ENCODE measurements at regions not wholly inside any gene's neighbourhood (a gene's known extent, or its start where the extent isn't known, plus 50 kb on each side); places are given as distances from the start of the nearest gene placed in this dataset.

DNA sequence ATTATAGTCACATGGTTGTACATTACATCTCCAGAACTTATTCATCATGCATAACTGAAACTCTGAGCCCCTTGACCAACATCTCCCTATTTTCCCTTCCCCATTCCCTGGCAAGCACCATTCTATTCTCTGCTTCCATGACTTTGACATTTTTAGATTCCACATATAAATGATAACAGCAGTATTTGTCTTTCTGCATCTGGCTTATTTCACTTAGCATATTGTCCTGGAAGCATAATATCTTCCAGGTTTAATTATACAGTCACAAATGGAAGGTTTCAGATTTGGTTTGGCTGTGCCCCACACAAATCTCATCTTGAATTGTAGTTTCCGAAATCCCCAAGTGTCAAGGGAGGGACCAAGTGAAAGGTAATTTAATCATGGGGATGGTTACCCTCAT is 626.9 kb upstream of the PKDCC start:
- Histone ChIP-seq H3K9me3 (ENCODE audit: control insufficient read depth, insufficient read depth, low read length) (no peaks in the 10 kb centered on the region), H3K36me3 (ENCODE audit: insufficient read depth, low read length) (no peaks in the 10 kb centered on the region), H3K4me1 (ENCODE audit: insufficient read depth, low read length) (no peaks in the 10 kb centered on the region), H3K9ac (ENCODE audit: low read depth, low read length) (no peak overlapping the region)

DNA sequence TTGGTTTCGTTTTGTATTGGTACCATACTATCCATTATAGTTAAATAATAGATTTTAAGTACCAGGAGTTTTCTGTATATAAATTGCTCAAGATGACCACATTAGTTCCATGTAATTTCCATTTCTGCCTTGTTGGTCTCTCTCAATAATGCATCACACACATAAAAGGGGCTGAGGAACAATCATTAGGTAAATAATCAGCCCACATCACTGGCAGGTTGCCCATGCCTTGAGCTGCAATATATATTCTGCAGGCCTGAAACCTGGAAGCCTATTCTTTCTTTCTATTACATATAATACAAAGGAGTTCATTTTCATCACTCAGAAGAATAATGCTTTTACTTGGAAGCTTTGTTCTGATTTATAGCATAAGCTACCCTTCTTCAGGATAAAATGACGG is 616.1 kb upstream of the PKDCC start:
- Histone ChIP-seq H3K36me3 (ENCODE audit: insufficient read depth, low read length) (no peaks in the 10 kb centered on the region), H3K9ac (ENCODE audit: low read depth, low read length) (no peak overlapping the region), H3K4me1 (ENCODE audit: insufficient read depth, low read length) (no peaks in the 10 kb centered on the region)

DNA sequence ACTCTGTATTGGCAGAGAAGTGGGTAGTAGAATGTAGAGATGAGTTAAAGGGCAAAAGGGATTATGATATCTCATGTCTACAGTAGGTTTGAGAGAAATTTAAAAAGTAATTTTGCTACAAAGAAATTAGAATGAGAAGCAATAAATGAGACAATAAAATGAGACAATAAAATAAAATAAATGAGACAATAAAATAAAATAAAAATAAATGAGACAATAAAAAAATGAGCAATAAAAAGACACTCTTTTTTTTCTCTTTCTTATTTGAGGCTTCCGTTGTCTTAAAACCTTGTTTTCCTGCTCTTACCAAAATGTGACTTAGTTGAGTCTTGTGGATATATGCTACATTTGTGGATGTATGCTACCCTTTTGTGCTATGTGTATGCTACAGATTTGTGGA is 615.4 kb upstream of the PKDCC start:
- H3K4me1 ChIP-seq (ENCODE audit: insufficient read depth, low read length), result no peaks in the 10 kb centered on the region
- no peak overlapping the region for H3K9ac ChIP-seq (ENCODE audit: low read depth, low read length)
- H3K36me3 ChIP-seq (ENCODE audit: insufficient read depth, low read length), result no peaks in the 10 kb centered on the region
- no peaks in the 10 kb centered on the region for H3K9me3 ChIP-seq (ENCODE audit: control insufficient read depth, insufficient read depth, low read length)

More for the DNA sequence above, 616.1 kb upstream of the PKDCC start:
- no peaks in the 10 kb centered on the region for H3K9me3 ChIP-seq (ENCODE audit: control insufficient read depth, insufficient read depth, low read length)

DNA sequence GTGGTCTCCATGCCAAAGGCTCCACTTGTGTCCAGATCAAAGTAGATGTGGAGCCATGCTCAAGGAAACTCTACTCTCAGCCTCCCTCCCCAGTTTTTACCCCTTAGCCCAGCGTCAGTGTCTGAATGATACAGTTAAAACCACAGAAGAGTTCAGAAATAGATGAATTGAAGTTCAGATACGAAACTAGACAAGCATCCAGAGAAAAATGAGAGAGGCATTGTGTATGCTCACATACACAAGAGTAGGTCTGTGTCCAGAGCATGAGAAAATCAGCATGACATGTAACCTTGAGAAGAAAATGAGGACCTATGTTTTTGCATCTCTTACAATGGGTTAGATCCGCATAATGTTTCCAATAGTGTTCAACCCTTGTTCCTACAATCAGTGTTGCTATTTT is 612.8 kb upstream of the PKDCC start:
- Histone ChIP-seq H3K9ac (ENCODE audit: low read depth, low read length) (no peak overlapping the region), H3K36me3 (ENCODE audit: insufficient read depth, low read length) (no peaks in the 10 kb centered on the region), H3K9me3 (ENCODE audit: control insufficient read depth, insufficient read depth, low read length) (no peaks in the 10 kb centered on the region), H3K4me1 (ENCODE audit: insufficient read depth, low read length) (no peaks in the 10 kb centered on the region)

DNA sequence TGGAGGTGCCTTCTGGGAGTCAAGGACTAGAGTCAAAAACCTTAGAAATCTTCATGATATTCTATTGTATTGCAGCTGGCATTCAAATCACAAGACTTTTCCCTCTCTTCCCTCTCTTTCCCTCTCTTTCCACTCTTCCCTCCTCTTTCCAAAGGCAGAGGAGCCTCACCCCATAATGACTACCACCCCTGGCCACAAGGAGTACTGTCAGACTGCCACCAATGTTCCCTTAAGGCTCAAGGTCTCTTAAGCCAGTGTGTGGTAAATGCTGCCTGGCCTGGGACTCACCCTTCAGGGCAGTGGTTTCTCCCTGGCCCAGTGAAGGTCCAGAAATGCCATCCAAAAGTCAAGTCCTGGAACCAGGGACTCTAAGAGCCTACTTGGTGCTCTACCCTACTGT is 605.9 kb upstream of the PKDCC start:
- Histone ChIP-seq H3K4me1 (ENCODE audit: insufficient read depth, low read length) (no peaks in the 10 kb centered on the region), H3K36me3 (ENCODE audit: insufficient read depth, low read length) (no peaks in the 10 kb centered on the region), H3K9ac (ENCODE audit: low read depth, low read length) (no peak overlapping the region), H3K9me3 (ENCODE audit: control insufficient read depth, insufficient read depth, low read length) (no peaks in the 10 kb centered on the region)

DNA sequence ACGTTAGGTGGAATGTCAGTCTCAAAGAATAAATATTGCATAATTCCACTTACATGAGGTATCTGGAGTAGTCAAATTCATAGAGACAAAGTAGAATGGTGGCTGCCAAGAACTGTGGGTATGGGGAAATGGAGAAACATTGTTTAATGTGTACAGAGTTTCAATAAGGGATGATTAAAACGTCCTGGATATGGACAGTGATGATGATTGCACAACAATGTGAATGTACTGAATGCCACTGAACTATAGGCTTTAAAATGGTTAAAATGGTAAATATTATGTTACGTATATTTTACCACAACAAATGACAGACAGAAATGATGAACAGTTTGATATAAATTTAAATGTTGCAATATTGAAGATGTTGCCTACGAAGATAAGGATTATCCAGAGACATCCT is 602.0 kb upstream of the PKDCC start:
- H3K9me3 ChIP-seq (ENCODE audit: control insufficient read depth, insufficient read depth, low read length), result no peaks in the 10 kb centered on the region
- H3K36me3 ChIP-seq (ENCODE audit: insufficient read depth, low read length), result no peaks in the 10 kb centered on the region
- H3K4me1 ChIP-seq (ENCODE audit: insufficient read depth, low read length), result no peaks in the 10 kb centered on the region
- H3K9ac ChIP-seq (ENCODE audit: low read depth, low read length), result no peak overlapping the region

DNA sequence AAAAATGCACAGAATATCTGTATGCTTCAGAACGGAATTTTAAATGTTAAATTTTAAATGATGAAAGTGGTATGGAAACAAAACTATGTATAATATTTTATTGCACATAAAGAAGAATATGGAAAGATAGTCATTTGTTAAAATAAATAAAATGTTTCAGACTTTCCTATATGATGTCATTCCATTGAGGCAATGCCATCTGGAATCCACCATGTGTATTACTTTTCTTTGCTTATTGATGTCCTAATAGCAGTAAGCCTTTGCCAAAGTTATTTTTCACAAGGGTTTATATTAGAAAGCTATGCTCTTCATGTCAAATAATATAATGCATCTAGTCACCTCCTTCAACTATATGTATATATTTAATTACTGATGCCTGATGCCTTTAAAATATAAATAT is 601.6 kb upstream of the PKDCC start:
- Histone ChIP-seq H3K4me1 (ENCODE audit: insufficient read depth, low read length) (no peaks in the 10 kb centered on the region), H3K9ac (ENCODE audit: low read depth, low read length) (no peak overlapping the region), H3K9me3 (ENCODE audit: control insufficient read depth, insufficient read depth, low read length) (no peaks in the 10 kb centered on the region), H3K36me3 (ENCODE audit: insufficient read depth, low read length) (no peaks in the 10 kb centered on the region)

DNA sequence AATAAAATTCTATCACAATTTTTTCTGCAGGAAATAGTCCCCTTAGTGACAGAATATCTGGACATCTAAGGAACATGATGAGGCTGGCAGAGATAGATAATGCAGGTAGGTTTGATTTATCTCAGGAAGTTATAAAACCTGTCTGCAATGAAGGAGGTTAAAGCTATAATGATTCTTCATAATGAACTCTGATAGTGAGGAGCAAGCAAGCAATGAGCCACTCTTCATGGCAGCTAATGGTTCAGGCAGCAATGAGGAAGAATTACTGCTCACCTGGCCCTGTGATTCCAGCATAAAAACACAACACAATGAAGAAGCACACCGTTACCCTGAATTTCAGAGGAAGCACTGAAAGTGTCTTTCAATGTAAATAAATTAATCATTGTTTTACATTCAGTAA is 599.6 kb upstream of the PKDCC start:
- no peaks in the 10 kb centered on the region for H3K4me1 ChIP-seq (ENCODE audit: insufficient read depth, low read length)
- H3K36me3 ChIP-seq (ENCODE audit: insufficient read depth, low read length), result no peaks in the 10 kb centered on the region
- H3K9me3 ChIP-seq (ENCODE audit: control insufficient read depth, insufficient read depth, low read length), result no peaks in the 10 kb centered on the region
- no peak overlapping the region for H3K9ac ChIP-seq (ENCODE audit: low read depth, low read length)

DNA sequence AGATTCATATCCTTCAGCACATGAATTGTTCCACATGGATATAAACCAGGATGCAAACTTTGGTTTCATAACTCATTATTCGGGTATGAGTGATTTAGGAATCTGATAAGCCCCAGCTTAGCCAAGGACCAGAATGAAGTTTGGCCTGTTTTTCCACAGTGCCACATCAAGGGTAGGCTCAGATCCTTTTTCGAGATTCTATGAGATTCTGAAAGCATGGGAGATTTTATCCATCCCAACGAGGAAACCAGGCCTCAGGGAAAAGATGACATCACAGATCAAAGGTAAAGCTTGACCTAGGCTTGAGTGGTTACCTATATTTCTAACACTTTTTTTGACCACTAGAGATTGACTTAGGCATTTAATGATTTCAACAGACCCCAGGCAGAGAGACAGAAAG is 590.8 kb upstream of the PKDCC start:
- Histone ChIP-seq H3K9ac (ENCODE audit: low read depth, low read length) (no peak overlapping the region), H3K9me3 (ENCODE audit: control insufficient read depth, insufficient read depth, low read length) (no peaks in the 10 kb centered on the region), H3K4me1 (ENCODE audit: insufficient read depth, low read length) (no peaks in the 10 kb centered on the region), H3K36me3 (ENCODE audit: insufficient read depth, low read length) (no peaks in the 10 kb centered on the region)

DNA sequence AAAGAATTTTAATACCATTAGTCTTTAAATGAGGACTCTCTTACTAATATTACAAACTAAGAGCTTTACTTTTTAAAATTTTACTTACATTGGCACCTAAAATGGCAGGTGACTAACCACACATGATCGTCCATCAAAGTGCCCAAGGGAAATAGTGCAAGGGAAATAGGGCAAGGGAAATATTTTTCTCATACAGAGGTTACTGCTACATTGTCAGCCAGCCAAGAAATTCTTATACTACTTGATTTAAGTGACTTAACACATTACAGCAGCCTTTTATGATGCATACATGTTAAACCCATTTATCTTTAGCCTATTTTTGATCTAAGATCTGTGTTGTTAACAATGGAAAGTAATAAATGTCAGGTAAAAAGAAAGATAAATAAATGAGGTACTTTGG is 587.2 kb upstream of the PKDCC start:
- H3K9ac ChIP-seq (ENCODE audit: low read depth, low read length), result no peak overlapping the region
- H3K4me1 ChIP-seq (ENCODE audit: insufficient read depth, low read length), result no peaks in the 10 kb centered on the region
- no peaks in the 10 kb centered on the region for H3K36me3 ChIP-seq (ENCODE audit: insufficient read depth, low read length)
- H3K9me3 ChIP-seq (ENCODE audit: control insufficient read depth, insufficient read depth, low read length), result no peaks in the 10 kb centered on the region

DNA sequence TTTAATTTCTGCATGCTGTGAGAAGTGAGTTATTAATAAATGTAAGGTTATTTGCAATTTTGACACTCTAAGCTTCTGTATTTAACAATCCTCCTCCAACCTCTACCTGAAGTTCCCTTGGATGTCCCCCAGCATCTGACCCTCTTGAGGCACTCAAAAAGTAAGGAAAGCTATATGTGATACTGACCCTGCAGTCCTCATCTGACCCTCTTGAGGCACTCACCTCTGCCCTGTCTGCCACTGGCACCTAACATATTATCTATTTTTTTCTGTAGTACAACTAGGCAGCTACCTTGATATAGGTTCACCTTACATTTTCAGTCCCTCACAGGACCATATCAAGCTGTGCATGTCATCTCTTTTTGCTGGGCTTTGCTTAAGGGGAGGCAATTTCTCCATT is 583.4 kb upstream of the PKDCC start:
- no peaks in the 10 kb centered on the region for H3K4me1 ChIP-seq (ENCODE audit: insufficient read depth, low read length)
- H3K36me3 ChIP-seq (ENCODE audit: insufficient read depth, low read length), result no peaks in the 10 kb centered on the region
- no peak overlapping the region for H3K9ac ChIP-seq (ENCODE audit: low read depth, low read length)
- H3K9me3 ChIP-seq (ENCODE audit: control insufficient read depth, insufficient read depth, low read length), result no peaks in the 10 kb centered on the region

DNA sequence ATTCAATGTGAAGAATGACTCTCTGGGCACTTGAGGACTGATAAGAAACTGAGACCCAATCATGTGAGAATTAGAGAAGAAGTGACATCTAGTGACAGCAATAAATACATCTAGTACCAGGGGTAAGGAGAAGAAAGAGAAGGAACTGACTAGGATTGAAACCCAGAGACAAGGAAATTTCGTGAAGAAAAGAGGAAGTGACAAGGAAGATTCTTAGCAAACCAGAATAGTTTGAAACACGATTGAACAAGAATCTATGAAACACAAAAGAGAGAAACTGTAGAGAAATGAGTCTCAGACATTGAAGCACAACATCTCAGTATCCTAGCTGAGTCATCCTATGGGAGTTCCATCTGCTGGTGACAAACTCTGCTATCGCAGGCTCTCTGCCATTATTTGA is 571.9 kb upstream of the PKDCC start:
- peaks cover 7% of the 10 kb centered on the region; the same call in 1 of the 2 replicates for H3K9me3 ChIP-seq (ENCODE audit: control insufficient read depth, insufficient read depth, low read length)

DNA sequence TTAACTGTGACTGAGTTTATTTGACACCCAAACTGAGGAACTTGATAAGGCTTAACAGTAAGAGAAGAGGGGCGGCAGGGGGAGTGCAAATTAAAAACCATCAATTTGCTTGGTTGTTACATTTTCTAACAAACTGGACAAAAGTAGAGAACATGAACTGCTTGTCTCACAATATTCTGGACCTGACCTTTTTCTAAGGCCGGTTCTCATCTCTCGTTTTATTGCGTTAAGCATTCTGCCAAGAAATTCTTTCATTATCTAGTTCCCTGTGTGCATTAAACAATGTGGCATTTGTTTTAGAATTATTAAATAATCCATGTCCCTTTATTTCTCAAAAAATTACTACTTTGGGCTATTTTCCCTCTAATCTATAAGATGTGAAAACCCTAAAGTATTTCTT is 565.2 kb upstream of the PKDCC start:
- H3K9ac ChIP-seq (ENCODE audit: low read depth, low read length), result no peak overlapping the region
- H3K4me1 ChIP-seq (ENCODE audit: insufficient read depth, low read length), result no peaks in the 10 kb centered on the region
- no peaks in the 10 kb centered on the region for H3K9me3 ChIP-seq (ENCODE audit: control insufficient read depth, insufficient read depth, low read length)
- no peaks in the 10 kb centered on the region for H3K36me3 ChIP-seq (ENCODE audit: insufficient read depth, low read length)

More for the DNA sequence above, 571.9 kb upstream of the PKDCC start:
- Histone ChIP-seq H3K9ac (ENCODE audit: low read depth, low read length) (no peak overlapping the region), H3K4me1 (ENCODE audit: insufficient read depth, low read length) (no peaks in the 10 kb centered on the region), H3K36me3 (ENCODE audit: insufficient read depth, low read length) (no peaks in the 10 kb centered on the region)

DNA sequence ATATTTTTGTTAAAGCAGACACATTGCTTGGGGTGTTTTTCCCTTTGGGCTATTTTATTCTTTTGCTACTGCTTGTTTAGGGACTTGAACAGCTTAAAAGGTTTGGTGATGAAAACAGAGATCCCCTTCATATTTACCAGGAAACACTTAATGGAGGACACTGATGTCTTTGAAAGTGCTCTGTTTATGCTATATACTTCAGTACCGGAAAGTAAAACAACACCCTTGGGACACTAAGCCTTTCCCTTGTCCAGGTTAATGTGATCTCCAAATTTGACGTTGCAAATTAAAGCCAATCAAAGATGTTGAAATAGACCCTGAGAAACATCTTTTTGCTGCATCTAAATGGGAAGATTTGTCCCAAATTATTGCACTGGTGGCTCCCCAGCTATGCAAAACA is 564.6 kb upstream of the PKDCC start:
- H3K9ac ChIP-seq (ENCODE audit: low read depth, low read length), result no peak overlapping the region
- H3K9me3 ChIP-seq (ENCODE audit: control insufficient read depth, insufficient read depth, low read length), result no peaks in the 10 kb centered on the region
- no peaks in the 10 kb centered on the region for H3K4me1 ChIP-seq (ENCODE audit: insufficient read depth, low read length)
- no peaks in the 10 kb centered on the region for H3K36me3 ChIP-seq (ENCODE audit: insufficient read depth, low read length)

DNA sequence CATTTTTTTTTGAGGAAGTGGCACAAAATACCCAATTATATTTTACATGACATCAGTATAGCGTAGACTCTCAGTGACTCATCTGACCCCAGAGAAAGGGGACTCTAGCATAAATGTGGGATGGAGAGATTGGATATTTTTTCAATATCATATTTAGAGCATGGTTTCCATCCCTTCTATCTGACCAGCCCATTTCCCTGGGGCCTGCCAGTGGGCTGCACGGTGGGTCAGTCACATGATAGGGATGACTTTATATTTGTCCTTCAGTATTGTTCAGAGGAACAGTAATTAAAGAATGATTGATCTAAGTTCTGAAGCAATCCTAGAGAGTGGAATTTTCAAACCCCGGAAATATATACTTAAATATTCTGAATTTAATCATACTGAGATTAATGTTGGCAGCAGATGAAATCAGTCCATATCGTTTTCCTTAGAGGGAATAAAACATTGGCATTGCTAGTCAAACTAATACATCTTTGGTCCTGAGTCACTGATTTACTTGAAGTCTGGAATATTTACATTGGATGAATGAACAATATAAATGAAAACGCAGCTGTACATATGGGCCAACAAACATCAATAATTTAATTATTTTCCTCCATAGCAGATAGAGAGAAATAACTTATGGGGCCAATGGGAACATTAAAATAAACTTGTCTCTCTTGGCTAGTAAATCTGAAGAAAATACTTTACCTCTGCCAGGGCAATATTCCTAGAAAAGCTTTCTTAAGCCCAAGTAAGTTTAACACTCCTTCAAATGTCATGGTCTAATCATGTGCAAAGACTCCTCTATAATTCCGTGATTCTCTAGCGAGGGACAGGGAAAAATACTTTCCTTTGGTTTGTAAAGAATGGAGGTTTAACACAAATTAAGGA is 563.6 kb upstream of the PKDCC start:
- no peak overlapping the region for H3K9ac ChIP-seq (ENCODE audit: low read depth, low read length)
- no peaks in the 10 kb centered on the region for H3K4me1 ChIP-seq (ENCODE audit: insufficient read depth, low read length)
- H3K36me3 ChIP-seq (ENCODE audit: insufficient read depth, low read length), result no peaks in the 10 kb centered on the region
- H3K9me3 ChIP-seq (ENCODE audit: control insufficient read depth, insufficient read depth, low read length), result no peaks in the 10 kb centered on the region

Data from ES-I3 (cell line).